GM18951 (cell line): ENCODE measurements at regions not wholly inside any gene's neighbourhood (a gene's known extent, or its start where the extent isn't known, plus 50 kb on each side); places are given as distances from the start of the nearest gene placed in this dataset.

Experiments
- POLR2A ChIP-seq: IDR thresholded peaks from 4 replicates; pipeline ENCODE4 v1.6.1; 2011; ENCODE audit warnings: mild to moderate bottlenecking; ENCODE audit not compliant: insufficient read length, insufficient read depth; ENCODE audit errors: extremely low read depth
- in situ Hi-C: fragments of 300-500 bp; cut with MboI; formaldehyde crosslinking; loops from one replicate; pipeline ENCODE4 v1.12.0; 2022; ENCODE audit warnings: low sequenced_read_pairs, mixed read lengths, inconsistent platforms; ENCODE audit not compliant: unreplicated experiment

GRCh38 chr6:6810727-6811126 is 222.2 kb downstream of the LY86 start:
- TF ChIP-seq POLR2A: no peak
- in situ Hi-C loops: no loop called here

GRCh38 chr6:6811128-6812009 is 222.8 kb downstream of the LY86 start:
- TF ChIP-seq POLR2A: no peak
- in situ Hi-C loops: no loop called here

- TF ChIP-seq POLR2A: no peak
- in situ Hi-C loops: no loop called here
Measured at GRCh38 chr6:6812427-6812826, 223.9 kb downstream of the LY86 start.

- in situ Hi-C loops: no loop called here
- TF ChIP-seq POLR2A: no peak
Measured at GRCh38 chr6:6815732-6816131, 227.2 kb downstream of the LY86 start.

GRCh38 chr6:6816716-6817115 is 228.2 kb downstream of the LY86 start:
- no peak for TF ChIP-seq POLR2A
- in situ Hi-C loops: no loop called here

- no peak for TF ChIP-seq POLR2A
- in situ Hi-C loops: no loop called here
Measured at GRCh38 chr6:6818078-6818639, 229.6 kb downstream of the LY86 start.

GRCh38 chr6:6820641-6821238 is 232.2 kb downstream of the LY86 start:
- no peak for TF ChIP-seq POLR2A

GRCh38 chr6:6821639-6822261 is 233.2 kb downstream of the LY86 start:
- TF ChIP-seq POLR2A: no peak
- in situ Hi-C loops: no loop called here

More at GRCh38 chr6:6820641-6821238, 232.2 kb downstream of the LY86 start:
- in situ Hi-C loops: no loop called here

- in situ Hi-C loops: no loop called here
- no peak for TF ChIP-seq POLR2A
Measured at GRCh38 chr6:6823030-6823429, 234.5 kb downstream of the LY86 start.

- no peak for TF ChIP-seq POLR2A
Measured at GRCh38 chr6:6823568-6824224, 235.2 kb downstream of the LY86 start.

GRCh38 chr6:6824381-6824780 is 235.9 kb downstream of the LY86 start:
- in situ Hi-C loops: no loop called here
- no peak for TF ChIP-seq POLR2A

More at GRCh38 chr6:6823568-6824224, 235.2 kb downstream of the LY86 start:
- in situ Hi-C loops: no loop called here

- no peak for TF ChIP-seq POLR2A
- in situ Hi-C loops: no loop called here
Measured at GRCh38 chr6:6825193-6825784, 236.8 kb downstream of the LY86 start.
